SKM-1 (cell line): ENCODE measurements at regions not wholly inside any gene's neighbourhood (a gene's known extent, or its start where the extent isn't known, plus 50 kb on each side); places are given as distances from the start of the nearest gene placed in this dataset.

ENCODE experiments used
- DNase-seq: peaks from one replicate; lab custom pipeline; 2025; ENCODE audit not compliant: unreplicated experiment; lab: John Stamatoyannopoulos, UW

GRCh38 chr13:57224414-57224813 lies 57.4 kb downstream of the PRR20E start:
- no peak for DNase-seq

GRCh38 chr13:57250472-57250871 lies 83.5 kb downstream of the PRR20E start:
- no peak for DNase-seq

GRCh38 chr13:57253551-57253950 lies 86.6 kb downstream of the PRR20E start:
- DNase-seq = no peak

- DNase-seq = no peak
Observed at GRCh38 chr13:57264965-57265364, 98.0 kb downstream of the PRR20E start.

GRCh38 chr13:57270493-57270892 lies 103.5 kb downstream of the PRR20E start:
- no peak for DNase-seq

GRCh38 chr13:57286511-57287098 lies 119.6 kb downstream of the PRR20E start:
- no peak for DNase-seq

- no peak for DNase-seq
Observed at GRCh38 chr13:57302604-57303003, 135.6 kb downstream of the PRR20E start.

GRCh38 chr13:57311009-57311586 lies 144.1 kb downstream of the PRR20E start:
- DNase-seq = no peak

GRCh38 chr13:57314897-57315520 lies 148.0 kb downstream of the PRR20E start:
- no peak for DNase-seq

GRCh38 chr13:57326532-57326931 lies 159.5 kb downstream of the PRR20E start:
- no peak for DNase-seq

- DNase-seq = no peak
Observed at GRCh38 chr13:57340878-57341277, 173.9 kb downstream of the PRR20E start.

GRCh38 chr13:57345526-57345925 lies 178.5 kb downstream of the PRR20E start:
- no peak for DNase-seq

- DNase-seq = no peak
Observed at GRCh38 chr13:57346786-57347185, 179.8 kb downstream of the PRR20E start.

GRCh38 chr13:57352114-57352513 lies 185.1 kb downstream of the PRR20E start:
- no peak for DNase-seq

- DNase-seq = no peak
Observed at GRCh38 chr13:57353831-57354230, 186.8 kb downstream of the PRR20E start.

GRCh38 chr13:57375876-57376275 lies 208.9 kb downstream of the PRR20E start:
- no peak for DNase-seq

- DNase-seq = no peak
Observed at GRCh38 chr13:57408312-57408711, 223.2 kb upstream of the PCDH17 start.

GRCh38 chr13:57409121-57409520 lies 222.4 kb upstream of the PCDH17 start:
- no peak for DNase-seq

- DNase-seq = no peak
Observed at GRCh38 chr13:57409656-57410055, 221.9 kb upstream of the PCDH17 start.

GRCh38 chr13:57418067-57418677 lies 213.4 kb upstream of the PCDH17 start:
- DNase-seq = no peak

- DNase-seq = no peak
Observed at GRCh38 chr13:57424379-57424778, 207.2 kb upstream of the PCDH17 start.

- no peak for DNase-seq
Observed at GRCh38 chr13:57425531-57425930, 206.0 kb upstream of the PCDH17 start.
